Fibroblast of lung (primary cell): ENCODE measurements at regions not wholly inside any gene's neighbourhood (a gene's known extent, or its start where the extent isn't known, plus 50 kb on each side); places are given as distances from the start of the nearest gene placed in this dataset.

Source experiments
- DNase-seq, 2 donors: peaks; one replicate each; pipeline versions ENCODE4 v3.0.0 to v3.0.0-alpha.2; 2010; ENCODE audit warnings: low read depth in 2 of 2
- H2AFZ ChIP-seq: 2 replicates; pipeline ENCODE4 v1.5.1; 2012; ENCODE audit warnings: low read length, control low read depth, inconsistent platforms
- H3K27ac ChIP-seq: 2 replicates; pipeline ENCODE4 v1.5.1; 2011; ENCODE audit warnings: low read length, control low read depth; ENCODE audit not compliant: insufficient read depth
- H3K27me3 ChIP-seq: 2 replicates; pipeline ENCODE4 v1.5.1; 2011; ENCODE audit warnings: mild to moderate bottlenecking, low read length; ENCODE audit not compliant: control insufficient read depth, insufficient read depth
- H3K36me3 ChIP-seq: 2 replicates; pipeline ENCODE4 v1.5.1; 2011; ENCODE audit warnings: low read length; ENCODE audit not compliant: control insufficient read depth, insufficient read depth
- H3K4me1 ChIP-seq: 2 replicates; pipeline ENCODE4 v1.5.1; 2011; ENCODE audit warnings: low read length; ENCODE audit not compliant: control insufficient read depth, insufficient read depth; ENCODE audit errors: extremely low read depth
- H3K4me2 ChIP-seq: 2 replicates; pipeline ENCODE4 v1.5.1; 2011; ENCODE audit warnings: low read length, control low read depth; ENCODE audit not compliant: insufficient read depth; ENCODE audit errors: extremely low read depth
- H3K4me3 ChIP-seq, 4 experiments: fragments of 200-600 bp in 1 of 4; sonication (generic) in 1 of 4; replicated peaks in 1 of 4; 2 replicates each; pipeline ENCODE4 v1.5.1; 2011 to 2016; ENCODE audit warnings: low read length in 4 of 4, low read depth in 3 of 4, mild to moderate bottlenecking in 3 of 4, control low read depth in 2 of 4, inconsistent platforms in 1 of 4, mixed read lengths in 1 of 4; ENCODE audit not compliant: insufficient read depth in 1 of 4; ENCODE audit errors: control extremely low read depth in 1 of 4
- H3K79me2 ChIP-seq: 2 replicates; pipeline ENCODE4 v1.5.1; 2012; ENCODE audit warnings: mild to moderate bottlenecking, low read length, inconsistent platforms; ENCODE audit not compliant: control insufficient read depth, insufficient read depth
- H3K9ac ChIP-seq: 2 replicates; pipeline ENCODE4 v1.5.1; 2011; ENCODE audit warnings: mild to moderate bottlenecking, low read length, control low read depth; ENCODE audit not compliant: insufficient read depth
- H3K9me3 ChIP-seq: 2 replicates; pipeline ENCODE4 v1.5.1; 2012; ENCODE audit warnings: low read depth, low read length; ENCODE audit not compliant: control insufficient read depth, insufficient read depth
- H4K20me1 ChIP-seq: 2 replicates; pipeline ENCODE4 v1.5.1; 2011; ENCODE audit warnings: low read length; ENCODE audit not compliant: control insufficient read depth, insufficient read depth; ENCODE audit errors: extremely low read depth
- EZH2 ChIP-seq: IDR thresholded peaks from 2 replicates; pipeline ENCODE4 v1.5.1; 2012; ENCODE audit warnings: low read length, control low read depth, mild to moderate bottlenecking; ENCODE audit errors: missing control alignments
- TF ChIP-seq, protein P1 (sequence below), 2 donors: IDR thresholded peaks in 1 of 2; conservative IDR thresholded peaks in 1 of 2; 1 replicate in 1 of 2; 2 replicates in 1 of 2; pipeline ENCODE4 v1.5.1; 2011 to 2012; ENCODE audit warnings: low read length in 2 of 2, control low read depth in 1 of 2, inconsistent platforms in 1 of 2, low read depth in 1 of 2, mild to moderate bottlenecking in 1 of 2

DNA sequence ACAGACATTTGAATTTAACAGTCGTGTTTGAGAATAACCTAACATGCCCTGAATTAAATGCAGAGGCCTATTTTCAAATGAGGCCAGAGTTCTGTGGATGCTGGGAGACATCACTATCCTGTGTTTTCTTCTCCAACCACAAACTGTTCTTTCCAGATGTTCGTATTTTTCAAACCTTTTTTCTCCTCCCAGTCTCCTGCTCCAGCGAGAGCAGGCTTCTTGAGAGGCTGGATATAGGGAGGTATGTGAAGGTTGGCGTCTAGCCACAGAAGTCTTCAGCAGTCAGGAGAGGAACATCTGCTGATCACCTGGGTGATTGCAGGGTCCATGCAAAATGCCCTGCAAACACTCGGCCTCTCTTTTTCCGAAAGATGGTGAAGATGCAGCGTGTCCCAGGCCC, 126.3 kb downstream of the C11orf91 start:
- H3K36me3 ChIP-seq: no peaks in the 10 kb centered on the region
- no peak overlapping the region for H2AFZ ChIP-seq
- H4K20me1 ChIP-seq: no peaks in the 10 kb centered on the region
- TF ChIP-seq, protein P1, sequence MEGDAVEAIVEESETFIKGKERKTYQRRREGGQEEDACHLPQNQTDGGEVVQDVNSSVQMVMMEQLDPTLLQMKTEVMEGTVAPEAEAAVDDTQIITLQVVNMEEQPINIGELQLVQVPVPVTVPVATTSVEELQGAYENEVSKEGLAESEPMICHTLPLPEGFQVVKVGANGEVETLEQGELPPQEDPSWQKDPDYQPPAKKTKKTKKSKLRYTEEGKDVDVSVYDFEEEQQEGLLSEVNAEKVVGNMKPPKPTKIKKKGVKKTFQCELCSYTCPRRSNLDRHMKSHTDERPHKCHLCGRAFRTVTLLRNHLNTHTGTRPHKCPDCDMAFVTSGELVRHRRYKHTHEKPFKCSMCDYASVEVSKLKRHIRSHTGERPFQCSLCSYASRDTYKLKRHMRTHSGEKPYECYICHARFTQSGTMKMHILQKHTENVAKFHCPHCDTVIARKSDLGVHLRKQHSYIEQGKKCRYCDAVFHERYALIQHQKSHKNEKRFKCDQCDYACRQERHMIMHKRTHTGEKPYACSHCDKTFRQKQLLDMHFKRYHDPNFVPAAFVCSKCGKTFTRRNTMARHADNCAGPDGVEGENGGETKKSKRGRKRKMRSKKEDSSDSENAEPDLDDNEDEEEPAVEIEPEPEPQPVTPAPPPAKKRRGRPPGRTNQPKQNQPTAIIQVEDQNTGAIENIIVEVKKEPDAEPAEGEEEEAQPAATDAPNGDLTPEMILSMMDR (conservative IDR thresholded peaks at IDR 0.05 in 1 of 2, IDR thresholded peaks at IDR 0.05 in 1 of 2; ENCODE audit: low read depth in 1 of 2, low read length in 2 of 2): no peak
- TF ChIP-seq EZH2: no peak
- H3K4me2 ChIP-seq: no peak overlapping the region
- H3K27me3 ChIP-seq: no peaks in the 10 kb centered on the region
- no peak overlapping the region for H3K27ac ChIP-seq
- H3K79me2 ChIP-seq: no peaks in the 10 kb centered on the region
- H3K4me1 ChIP-seq: no peaks in the 10 kb centered on the region
- DNase-seq: no peak
- H3K9me3 ChIP-seq: no peaks in the 10 kb centered on the region
- no peak overlapping the region for H3K9ac ChIP-seq
- no peak overlapping the region for H3K4me3 ChIP-seq

DNA sequence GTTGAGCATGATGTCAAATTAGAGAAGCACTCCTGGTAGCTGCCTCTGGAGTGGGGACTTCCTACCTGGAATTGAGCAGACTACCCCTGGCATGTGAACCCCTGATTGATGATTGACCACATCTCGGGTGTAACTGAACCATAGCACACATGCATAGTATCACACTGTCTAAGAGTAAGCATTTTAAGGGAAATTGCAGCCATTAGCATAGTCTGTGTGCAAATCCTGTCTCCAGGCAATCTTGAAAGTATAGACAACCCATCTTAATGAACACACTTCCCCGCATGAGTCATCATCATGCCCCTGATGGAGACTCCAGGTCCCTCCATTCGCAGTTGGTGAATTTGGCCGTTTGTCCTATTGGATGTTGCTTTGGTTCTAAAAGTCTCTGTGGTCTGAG, 131.3 kb downstream of the C11orf91 start:
- Histone ChIP-seq H3K79me2 (no peaks in the 10 kb centered on the region), H3K27me3 (no peaks in the 10 kb centered on the region), H3K4me3 (no peak overlapping the region), H3K4me1 (no peaks in the 10 kb centered on the region), H3K9me3 (no peaks in the 10 kb centered on the region), H3K27ac (no peak overlapping the region), H4K20me1 (no peaks in the 10 kb centered on the region), H3K4me2 (no peak overlapping the region), H2AFZ (no peak overlapping the region), H3K9ac (no peak overlapping the region), H3K36me3 (no peaks in the 10 kb centered on the region)
- TF ChIP-seq, protein P1 (conservative IDR thresholded peaks at IDR 0.05 in 1 of 2, IDR thresholded peaks at IDR 0.05 in 1 of 2; ENCODE audit: low read depth in 1 of 2, low read length in 2 of 2): no peak
- TF ChIP-seq EZH2: no peak
- no peak for DNase-seq

DNA sequence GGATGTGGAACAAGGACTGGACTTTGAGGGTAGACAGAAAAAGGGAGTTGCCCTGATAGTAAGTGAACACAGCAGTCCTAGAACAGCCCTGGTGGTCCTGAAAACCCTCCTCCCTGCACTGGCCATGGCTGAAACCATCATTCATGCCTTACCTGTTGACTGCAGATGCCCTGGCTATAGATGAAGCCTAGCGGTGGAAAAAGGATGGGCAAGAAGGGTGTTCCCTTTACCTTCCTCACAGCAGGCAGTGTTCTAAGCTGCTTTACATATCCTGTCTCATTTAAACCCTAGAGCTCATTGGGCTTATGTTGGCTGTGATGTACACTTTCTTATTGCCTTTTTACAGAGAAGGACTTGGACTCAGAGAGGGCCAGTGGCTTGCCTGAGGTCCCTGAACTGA, 133.6 kb downstream of the C11orf91 start:
- Histone ChIP-seq H3K27me3 (no peaks in the 10 kb centered on the region), H2AFZ (no peak overlapping the region), H3K9ac (no peak overlapping the region), H3K4me1 (no peaks in the 10 kb centered on the region), H3K79me2 (no peaks in the 10 kb centered on the region), H3K4me3 (no peak overlapping the region), H3K27ac (no peak overlapping the region), H4K20me1 (no peaks in the 10 kb centered on the region), H3K9me3 (no peaks in the 10 kb centered on the region), H3K36me3 (no peaks in the 10 kb centered on the region), H3K4me2 (no peak overlapping the region)
- no peak for DNase-seq
- TF ChIP-seq, protein P1 (conservative IDR thresholded peaks at IDR 0.05 in 1 of 2, IDR thresholded peaks at IDR 0.05 in 1 of 2; ENCODE audit: low read depth in 1 of 2, low read length in 2 of 2): no peak
- no peak for TF ChIP-seq EZH2
